Trophoblast cell (in vitro differentiated cells and primary cell): ENCODE measurements at regions not wholly inside any gene's neighbourhood (a gene's known extent, or its start where the extent isn't known, plus 50 kb on each side); places are given as distances from the start of the nearest gene placed in this dataset.
A peak's percentile ranks its signal among the peaks of the same experiment; 100 is the strongest.

Source experiments
- DNase-seq, 2 donors: peaks; one replicate each; pipeline ENCODE4 v3.0.0-alpha.2; 2016
- H2AFZ ChIP-seq: 2 replicates; pipeline ENCODE4 v1.6.1; 2013; ENCODE audit warnings: low read length, moderate library complexity, mild to moderate bottlenecking; ENCODE audit not compliant: insufficient read depth, poor library complexity
- H2AK5ac ChIP-seq: 2 replicates; pipeline ENCODE4 v1.6.1; 2013; ENCODE audit warnings: mild to moderate bottlenecking, low read length
- H2BK120ac ChIP-seq: 2 replicates; pipeline ENCODE4 v1.6.1; 2013; ENCODE audit warnings: low read length, mild to moderate bottlenecking, moderate library complexity; ENCODE audit not compliant: insufficient read depth, poor library complexity
- H2BK12ac ChIP-seq: 2 replicates; pipeline ENCODE4 v1.6.1; 2013; ENCODE audit warnings: mild to moderate bottlenecking, low read length, moderate library complexity
- H2BK5ac ChIP-seq: 2 replicates; pipeline ENCODE4 v1.6.1; 2013; ENCODE audit warnings: low read length, low read depth, moderate library complexity, mild to moderate bottlenecking; ENCODE audit not compliant: poor library complexity
- H3K14ac ChIP-seq: 2 replicates; pipeline ENCODE4 v1.6.1; 2013; ENCODE audit warnings: mild to moderate bottlenecking, low read length
- H3K18ac ChIP-seq: 2 replicates; pipeline ENCODE4 v1.6.1; 2013; ENCODE audit warnings: mild to moderate bottlenecking, low read length
- H3K23ac ChIP-seq: 2 replicates; pipeline ENCODE4 v1.6.1; 2013; ENCODE audit warnings: low read length
- H3K27ac ChIP-seq: 2 replicates; pipeline ENCODE4 v1.5.1; 2013; ENCODE audit warnings: low read depth, mild to moderate bottlenecking, inconsistent platforms, low read length, moderate library complexity
- H3K27me3 ChIP-seq: 2 replicates; pipeline ENCODE4 v1.6.1; 2013; ENCODE audit warnings: inconsistent platforms, mild to moderate bottlenecking, low read length, moderate library complexity; ENCODE audit not compliant: insufficient read depth
- H3K36me3 ChIP-seq, 2 experiments: 1 replicate in 1 of 2; 2 replicates in 1 of 2; pipeline ENCODE4 v1.6.1; 2013; ENCODE audit warnings: low read length in 2 of 2, mild to moderate bottlenecking in 2 of 2, moderate library complexity in 1 of 2; ENCODE audit not compliant: insufficient read depth in 2 of 2, control insufficient read depth in 1 of 2
- H3K4ac ChIP-seq: 2 replicates; pipeline ENCODE4 v1.6.1; 2013; ENCODE audit warnings: low read depth, mild to moderate bottlenecking, low read length, moderate library complexity
- H3K4me1 ChIP-seq, 2 experiments: 1 replicate in 1 of 2; 2 replicates in 1 of 2; pipeline ENCODE4 v1.6.1; 2013; ENCODE audit warnings: low read length in 2 of 2, mild to moderate bottlenecking in 2 of 2, moderate library complexity in 1 of 2; ENCODE audit not compliant: insufficient read depth in 2 of 2, control insufficient read depth in 1 of 2
- H3K4me2 ChIP-seq: 2 replicates; pipeline ENCODE4 v1.6.1; 2013; ENCODE audit warnings: inconsistent platforms, mild to moderate bottlenecking, low read length, moderate library complexity
- H3K4me3 ChIP-seq: 2 replicates; pipeline ENCODE4 v1.5.1; 2013; ENCODE audit warnings: mild to moderate bottlenecking, low read depth, low read length, inconsistent platforms
- H3K79me1 ChIP-seq: one replicate; pipeline ENCODE4 v1.6.1; 2013; ENCODE audit warnings: low read length
- H3K79me2 ChIP-seq: 2 replicates; pipeline ENCODE4 v1.6.1; 2013; ENCODE audit warnings: low read length, mild to moderate bottlenecking; ENCODE audit not compliant: control insufficient read depth, insufficient read depth, poor library complexity
- H3K9ac ChIP-seq: 2 replicates; pipeline ENCODE4 v1.6.1; 2013; ENCODE audit warnings: mild to moderate bottlenecking, low read length
- H3K9me3 ChIP-seq: 2 replicates; pipeline ENCODE4 v1.6.1; 2013; ENCODE audit warnings: low read depth, mild to moderate bottlenecking, control low read depth, inconsistent platforms, low read length; ENCODE audit not compliant: insufficient read depth
- H4K12ac ChIP-seq: 2 replicates; pipeline ENCODE4 v1.6.1; 2013; ENCODE audit warnings: low read depth, mild to moderate bottlenecking, low read length, moderate library complexity
- H4K8ac ChIP-seq: 2 replicates; pipeline ENCODE4 v1.6.1; 2013; ENCODE audit warnings: low read depth, mild to moderate bottlenecking, low read length, moderate library complexity
- H4K91ac ChIP-seq: one replicate; pipeline ENCODE4 v1.6.1; 2013; ENCODE audit warnings: low read depth, mild to moderate bottlenecking, low read length, moderate library complexity
- WGBS: extraction: QIAGEN DNeasy Blood & Tissue Kit; methylation state at CpG from one replicate; pipeline ENCODE4 v1.1.7; 2013; ENCODE audit warnings: missing lambda C conversion rate; ENCODE audit not compliant: insufficient read length, insufficient coverage; ENCODE audit errors: extremely low coverage; 5-methylcytosine and 5-hydroxymethylcytosine counted together

DNA sequence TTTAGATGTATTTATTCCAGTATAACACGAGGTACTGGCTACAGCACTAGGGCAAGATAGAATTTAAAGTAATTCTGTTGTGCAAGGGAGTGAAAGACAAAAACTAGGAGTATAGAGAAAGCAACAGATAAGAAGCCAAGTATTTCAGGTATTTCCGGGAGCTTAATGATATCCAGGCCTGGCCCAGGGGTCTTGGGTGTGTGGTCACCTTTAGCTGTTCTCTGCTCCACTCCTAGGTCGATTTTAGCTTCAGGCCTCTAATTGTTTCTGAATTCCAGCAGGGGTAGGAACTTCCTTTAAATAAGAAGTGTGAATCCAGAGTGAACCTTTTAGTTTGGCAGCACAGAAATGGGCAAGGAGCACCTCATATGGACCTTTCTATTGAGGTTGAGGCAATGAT lies 342.3 kb upstream of the MYT1L start:
- Histone ChIP-seq H2AK5ac (no peak overlapping the region), H2AFZ (no peak overlapping the region), H3K4me2 (peak overlapping the region; percentile 42), H3K18ac (no peak overlapping the region), H4K8ac (no peak overlapping the region), H3K4me3 (no peak overlapping the region), H2BK5ac (no peak overlapping the region), H3K27me3 (no peaks in the 10 kb centered on the region), H3K36me3 (no peaks in the 10 kb centered on the region), H3K9me3 (no peaks in the 10 kb centered on the region), H3K14ac (no peak overlapping the region), H3K79me2 (peaks cover 3% of the 10 kb centered on the region), H3K4me1 (peaks cover 13 to 28% of the 10 kb centered on the region in 2 experiments), H4K12ac (no peak overlapping the region), H3K9ac (no peak overlapping the region), H2BK120ac (no peak overlapping the region), H3K79me1 (peaks cover 13% of the 10 kb centered on the region), H3K23ac (no peak overlapping the region), H4K91ac (no peak overlapping the region), H3K4ac (no peak overlapping the region), H2BK12ac (no peak overlapping the region), H3K27ac (peak overlapping the region; percentile 61)
- no CpG with 5 or more reads among the region's 3 CpGs for WGBS
- DNase-seq: no peak

- peak overlapping the region; percentile 90 for H2BK12ac ChIP-seq
- peak overlapping the region; percentile 73 for H3K14ac ChIP-seq
- peak overlapping the region; percentile 4 for H3K23ac ChIP-seq
- no peak overlapping the region for H4K8ac ChIP-seq
- peak overlapping the region; percentile 75 for H2BK120ac ChIP-seq
- peak overlapping the region; percentile 59 for H3K18ac ChIP-seq
- H3K79me2 ChIP-seq: peaks cover 3% of the 10 kb centered on the region
- peaks cover 13 to 28% of the 10 kb centered on the region in 2 experiments for H3K4me1 ChIP-seq
- H2BK5ac ChIP-seq: no peak overlapping the region
- no peak overlapping the region for H3K27ac ChIP-seq
- H2AK5ac ChIP-seq: peak overlapping the region; percentile 77
- no peaks in the 10 kb centered on the region for H3K27me3 ChIP-seq
- no peak for DNase-seq
- no peaks in the 10 kb centered on the region for H3K36me3 ChIP-seq
- H3K4ac ChIP-seq: no peak overlapping the region
- no peak overlapping the region for H3K4me2 ChIP-seq
- no peak overlapping the region for H4K12ac ChIP-seq
- H3K9ac ChIP-seq: no peak overlapping the region
- WGBS: no CpG with 5 or more reads among the region's 14 CpGs
- no peak overlapping the region for H3K4me3 ChIP-seq
- peak overlapping the region; percentile 84 for H4K91ac ChIP-seq
- no peak overlapping the region for H2AFZ ChIP-seq
- no peaks in the 10 kb centered on the region for H3K9me3 ChIP-seq
- peaks cover 13% of the 10 kb centered on the region for H3K79me1 ChIP-seq
These were observed 341.2 kb upstream of the MYT1L start for GRCh38 chr2:2672249-2672648.

GRCh38 chr2:2671826-2672225 lies 340.8 kb upstream of the MYT1L start:
- H2AFZ ChIP-seq: no peak overlapping the region
- WGBS: no CpG with 5 or more reads among the region's 6 CpGs
- H3K79me2 ChIP-seq: peaks cover 3% of the 10 kb centered on the region

GRCh38 chr2:2669316-2669715 lies 338.2 kb upstream of the MYT1L start:
- peaks cover 3% of the 10 kb centered on the region for H3K79me2 ChIP-seq
- H4K8ac ChIP-seq: no peak overlapping the region
- no peak overlapping the region for H3K18ac ChIP-seq
- no peak overlapping the region for H3K4ac ChIP-seq
- H3K9ac ChIP-seq: no peak overlapping the region
- H2BK12ac ChIP-seq: no peak overlapping the region
- peaks cover 18% of the 10 kb centered on the region for H3K79me1 ChIP-seq
- WGBS: no CpG with 5 or more reads among the region's 16 CpGs
- H2BK5ac ChIP-seq: no peak overlapping the region
- no peak overlapping the region for H3K27ac ChIP-seq
- peaks cover 2% of the 10 kb centered on the region for H3K9me3 ChIP-seq
- H3K23ac ChIP-seq: no peak overlapping the region
- H3K4me2 ChIP-seq: no peak overlapping the region
- no peaks in the 10 kb centered on the region for H3K36me3 ChIP-seq
- no peak for DNase-seq
- no peak overlapping the region for H2BK120ac ChIP-seq
- H2AK5ac ChIP-seq: no peak overlapping the region
- H3K4me3 ChIP-seq: no peak overlapping the region
- H3K27me3 ChIP-seq: no peaks in the 10 kb centered on the region
- H4K91ac ChIP-seq: no peak overlapping the region
- H3K14ac ChIP-seq: no peak overlapping the region
- peaks cover 17 to 36% of the 10 kb centered on the region in 2 experiments for H3K4me1 ChIP-seq
- H4K12ac ChIP-seq: no peak overlapping the region
- H2AFZ ChIP-seq: no peak overlapping the region

More at GRCh38 chr2:2671826-2672225, 340.8 kb upstream of the MYT1L start:
- H3K4me3 ChIP-seq: no peak overlapping the region
- H2AK5ac ChIP-seq: peak overlapping the region; percentile 62
- H3K4me1 ChIP-seq: peaks cover 13 to 28% of the 10 kb centered on the region in 2 experiments
- H3K9ac ChIP-seq: no peak overlapping the region
- H2BK12ac ChIP-seq: peak overlapping the region; percentile 90
- H3K4ac ChIP-seq: no peak overlapping the region
- H3K14ac ChIP-seq: peak overlapping the region; percentile 73
- H3K79me1 ChIP-seq: peaks cover 13% of the 10 kb centered on the region
- no peak for DNase-seq
- H4K8ac ChIP-seq: no peak overlapping the region
- no peak overlapping the region for H4K12ac ChIP-seq
- no peak overlapping the region for H3K27ac ChIP-seq
- no peaks in the 10 kb centered on the region for H3K36me3 ChIP-seq
- H4K91ac ChIP-seq: peak overlapping the region; percentile 38
- no peaks in the 10 kb centered on the region for H3K9me3 ChIP-seq
- H3K18ac ChIP-seq: peak overlapping the region; percentile 51
- no peaks in the 10 kb centered on the region for H3K27me3 ChIP-seq
- no peak overlapping the region for H3K23ac ChIP-seq
- no peak overlapping the region for H3K4me2 ChIP-seq
- H2BK120ac ChIP-seq: peak overlapping the region; percentile 75
- peak overlapping the region; percentile 29 for H2BK5ac ChIP-seq
